K562 (cell line): ENCODE measurements at regions not wholly inside any gene's neighbourhood (a gene's known extent, or its start where the extent isn't known, plus 50 kb on each side); places are given as distances from the start of the nearest gene placed in this dataset.

Experiments used
- ELF4 ChIP-seq: fragments of 450-650 bp; formaldehyde crosslinking; IDR thresholded peaks from 2 replicates; pipeline ENCODE4 v1.4.0; 2022; ENCODE audit warnings: missing genetic modification characterization
- SP2 ChIP-seq: IDR thresholded peaks from 2 replicates; pipeline ENCODE4 v1.6.1; 2011; ENCODE audit warnings: mild to moderate bottlenecking, low read depth, low read length, moderate library complexity; ENCODE audit not compliant: poor library complexity, severe bottlenecking; ENCODE audit errors: extremely low read depth
- SPI1 ChIP-seq: IDR thresholded peaks from 2 replicates; pipeline ENCODE4 v1.6.1; 2011; ENCODE audit warnings: low read depth, low read length, control low read depth, borderline replicate concordance
- TAF15 ChIP-seq: fragments of 200-400 bp; formaldehyde crosslinking; IDR thresholded peaks from 2 replicates; pipeline ENCODE4 v1.6.1; 2017; ENCODE audit warnings: mild to moderate bottlenecking, low read depth, low read length, moderate library complexity
- TCF7L2 ChIP-seq: fragments of 150-350 bp; IDR thresholded peaks from 2 replicates; pipeline ENCODE4 v1.6.1; 2016; ENCODE audit warnings: low read depth, mild to moderate bottlenecking, low read length, moderate library complexity
- XRCC3 ChIP-seq: fragments of 450-650 bp; IDR thresholded peaks from 2 replicates; pipeline ENCODE4 v1.6.1; 2017; ENCODE audit warnings: mild to moderate bottlenecking, moderate library complexity
- TF ChIP-seq, protein P1 (sequence below), 3 experiments: IDR thresholded peaks in 2 of 3; conservative IDR thresholded peaks in 1 of 3; 2 replicates each; pipeline ENCODE4 v1.5.1; 2011 to 2012; ENCODE audit warnings: low read length in 3 of 3, mild to moderate bottlenecking in 3 of 3, control low read depth in 2 of 3, improper control_type of control experiment in 1 of 3, inconsistent platforms in 1 of 3, low read depth in 1 of 3, mixed read lengths in 1 of 3, moderate library complexity in 1 of 3; ENCODE audit not compliant: insufficient read depth in 2 of 3

DNA sequence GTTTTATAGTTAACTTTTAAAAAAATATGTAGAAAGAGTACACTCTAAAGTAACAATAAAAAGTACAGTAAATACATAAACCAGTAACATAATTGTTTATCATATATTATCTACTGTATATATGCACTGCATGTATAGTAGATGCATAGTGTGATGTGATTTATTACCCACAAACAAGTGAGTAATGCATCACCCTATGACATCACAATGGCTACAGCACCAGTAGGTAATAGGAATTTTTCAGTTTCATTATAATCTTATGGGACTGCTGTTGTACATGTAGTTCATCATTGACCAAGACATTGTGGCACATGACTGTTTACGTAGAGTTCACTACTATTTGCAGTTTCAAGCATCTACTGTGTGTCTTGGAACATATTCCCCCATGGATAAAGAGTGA lies 1047.2 kb downstream of the ROBO2 start:
- TF ChIP-seq XRCC3 (no peak), ELF4 (CRISPR knock-in tag) (no peak), TCF7L2 (no peak), SPI1 (no peak), TAF15 (no peak), SP2 (no peak)
- TF ChIP-seq, protein P1, sequence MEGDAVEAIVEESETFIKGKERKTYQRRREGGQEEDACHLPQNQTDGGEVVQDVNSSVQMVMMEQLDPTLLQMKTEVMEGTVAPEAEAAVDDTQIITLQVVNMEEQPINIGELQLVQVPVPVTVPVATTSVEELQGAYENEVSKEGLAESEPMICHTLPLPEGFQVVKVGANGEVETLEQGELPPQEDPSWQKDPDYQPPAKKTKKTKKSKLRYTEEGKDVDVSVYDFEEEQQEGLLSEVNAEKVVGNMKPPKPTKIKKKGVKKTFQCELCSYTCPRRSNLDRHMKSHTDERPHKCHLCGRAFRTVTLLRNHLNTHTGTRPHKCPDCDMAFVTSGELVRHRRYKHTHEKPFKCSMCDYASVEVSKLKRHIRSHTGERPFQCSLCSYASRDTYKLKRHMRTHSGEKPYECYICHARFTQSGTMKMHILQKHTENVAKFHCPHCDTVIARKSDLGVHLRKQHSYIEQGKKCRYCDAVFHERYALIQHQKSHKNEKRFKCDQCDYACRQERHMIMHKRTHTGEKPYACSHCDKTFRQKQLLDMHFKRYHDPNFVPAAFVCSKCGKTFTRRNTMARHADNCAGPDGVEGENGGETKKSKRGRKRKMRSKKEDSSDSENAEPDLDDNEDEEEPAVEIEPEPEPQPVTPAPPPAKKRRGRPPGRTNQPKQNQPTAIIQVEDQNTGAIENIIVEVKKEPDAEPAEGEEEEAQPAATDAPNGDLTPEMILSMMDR (IDR thresholded peaks at IDR 0.05 in 2 of 3, conservative IDR thresholded peaks at IDR 0.05 in 1 of 3; ENCODE audit: insufficient read depth in 2 of 3, low read depth in 1 of 3, low read length in 3 of 3): no peak
